Retina (tissue), 1 donor: ENCODE measurements at regions not wholly inside any gene's neighbourhood (a gene's known extent, or its start where the extent isn't known, plus 50 kb on each side); places are given as distances from the start of the nearest gene placed in this dataset.

Source experiments
- DNase-seq: peaks from one replicate; pipeline ENCODE4 v3.0.0-alpha.2; 2016

DNA sequence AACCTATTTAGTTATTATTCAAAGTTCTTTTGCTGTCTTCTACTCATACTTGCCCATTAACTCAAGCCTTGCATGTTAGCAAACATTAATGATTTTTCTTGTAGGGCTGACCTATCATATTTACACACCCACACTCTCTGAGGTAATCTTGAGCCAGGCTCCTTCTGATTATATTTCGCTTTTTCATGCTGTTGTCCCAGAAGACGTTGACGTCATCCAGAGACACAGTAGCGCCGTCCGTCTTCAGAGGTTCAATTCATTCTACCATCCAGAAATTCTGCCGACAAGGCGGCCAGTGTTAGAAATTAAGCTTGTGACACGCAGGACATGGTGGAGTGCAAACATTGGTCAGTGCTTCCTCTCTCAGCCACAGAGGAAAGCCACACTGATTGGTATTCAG, 584.7 kb downstream of the BMP2 start:
- no peak for DNase-seq

GRCh38 chr20:7355051-7355450, 585.2 kb downstream of the HAO1 start:
- no peak for DNase-seq

- DNase-seq, result no peak
Measured at GRCh38 chr20:7358670-7359069, 581.6 kb downstream of the HAO1 start.

- DNase-seq, result no peak
Measured at GRCh38 chr20:7359739-7360138, 580.5 kb downstream of the HAO1 start.

DNA sequence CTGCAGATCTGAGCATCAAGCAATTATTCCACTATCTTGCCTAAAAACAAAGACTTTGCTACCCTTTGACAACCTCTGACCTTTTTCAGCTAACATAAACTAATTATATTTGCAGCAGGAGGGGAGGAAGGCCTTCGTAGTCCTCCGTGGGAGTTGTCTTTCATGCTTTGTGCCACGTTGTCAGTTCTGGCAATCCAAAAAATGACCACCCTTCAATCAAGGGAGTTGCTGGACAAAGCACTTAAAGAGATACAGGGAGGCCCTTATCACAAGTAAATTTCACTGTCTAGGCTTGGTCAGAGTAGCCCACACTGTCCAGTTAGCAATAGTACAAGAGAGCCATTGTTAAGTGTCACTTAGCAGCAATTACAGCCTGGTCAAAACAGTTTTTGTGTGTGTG, 578.9 kb downstream of the HAO1 start:
- DNase-seq, result peak; percentile 79

- no peak for DNase-seq
Measured at GRCh38 chr20:7361931-7362330, 578.3 kb downstream of the HAO1 start.

- DNase-seq, result peak; percentile 6
Measured at GRCh38 chr20:7362601-7363000, 577.7 kb downstream of the HAO1 start.

DNA sequence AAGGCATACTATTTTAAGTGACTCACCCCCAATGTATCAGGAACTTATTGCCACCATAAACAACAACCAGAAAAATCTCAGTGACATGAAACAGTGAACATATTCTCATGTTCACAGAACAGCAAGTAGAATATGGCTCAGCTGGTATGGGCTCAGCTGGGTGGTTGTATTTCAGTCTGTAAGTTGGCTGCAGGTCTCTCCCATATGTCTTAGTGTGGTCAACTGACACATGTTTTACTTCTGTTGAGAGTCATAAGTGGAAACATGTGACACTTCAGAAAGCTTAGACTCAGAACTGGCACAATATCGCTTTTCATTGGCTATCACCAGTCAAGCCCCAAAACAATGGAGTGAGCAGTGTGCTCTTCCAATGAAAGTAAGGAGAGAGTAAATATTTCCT, 574.1 kb downstream of the HAO1 start:
- no peak for DNase-seq

GRCh38 chr20:7371518-7372163, 568.6 kb downstream of the HAO1 start:
- no peak for DNase-seq

DNA sequence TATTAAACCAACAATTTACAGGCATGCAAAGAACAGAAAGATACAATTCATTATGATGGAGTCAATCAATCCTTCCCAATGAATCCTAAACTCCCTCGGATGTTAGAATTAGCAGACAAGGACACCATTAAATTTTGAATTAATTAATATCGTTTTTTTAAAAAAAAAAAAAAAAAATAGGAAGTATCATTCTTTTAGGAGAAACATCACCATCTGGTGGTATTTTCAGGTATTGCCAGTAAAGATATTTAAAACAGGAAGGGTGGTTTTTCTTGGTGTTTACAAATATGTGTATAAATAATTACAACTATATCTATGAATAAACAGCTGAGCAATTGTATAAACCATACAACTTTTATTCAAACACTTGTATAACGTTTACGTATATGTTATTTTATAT, 564.4 kb downstream of the HAO1 start:
- no peak for DNase-seq

DNA sequence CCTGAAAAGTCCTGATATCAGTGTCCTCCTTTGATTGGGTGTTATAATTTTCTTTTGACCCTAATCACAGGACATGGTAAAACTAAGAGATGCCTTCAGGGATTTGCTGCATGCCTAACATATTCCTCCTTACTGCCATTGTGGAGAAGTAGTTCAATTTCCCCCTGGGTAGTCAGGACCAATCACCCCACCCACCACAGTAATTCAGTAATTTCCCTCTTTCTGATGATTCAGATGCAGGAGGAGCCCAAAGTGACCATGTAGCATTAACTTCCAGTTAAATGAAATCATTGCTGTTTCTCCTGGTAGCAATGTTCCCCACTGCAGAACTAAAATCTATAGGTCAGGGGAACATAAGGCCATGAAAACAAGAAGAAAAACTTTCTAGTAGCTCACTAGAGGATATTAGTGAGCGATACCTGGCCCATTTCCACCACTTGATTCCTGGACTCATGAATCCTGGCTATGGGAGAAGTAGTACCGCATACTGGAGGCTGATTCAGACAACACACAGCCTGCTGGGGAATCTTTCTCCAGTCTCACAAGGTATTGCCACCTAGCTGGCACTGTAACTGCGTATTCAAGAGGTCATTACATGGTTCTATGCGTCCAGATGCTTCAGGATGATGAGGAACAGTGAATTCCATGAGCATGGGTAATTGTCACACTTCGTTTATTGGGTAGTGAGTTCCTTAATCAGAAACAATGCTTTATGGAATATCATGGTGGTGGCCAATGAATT, 561.2 kb downstream of the HAO1 start:
- no peak for DNase-seq

DNA sequence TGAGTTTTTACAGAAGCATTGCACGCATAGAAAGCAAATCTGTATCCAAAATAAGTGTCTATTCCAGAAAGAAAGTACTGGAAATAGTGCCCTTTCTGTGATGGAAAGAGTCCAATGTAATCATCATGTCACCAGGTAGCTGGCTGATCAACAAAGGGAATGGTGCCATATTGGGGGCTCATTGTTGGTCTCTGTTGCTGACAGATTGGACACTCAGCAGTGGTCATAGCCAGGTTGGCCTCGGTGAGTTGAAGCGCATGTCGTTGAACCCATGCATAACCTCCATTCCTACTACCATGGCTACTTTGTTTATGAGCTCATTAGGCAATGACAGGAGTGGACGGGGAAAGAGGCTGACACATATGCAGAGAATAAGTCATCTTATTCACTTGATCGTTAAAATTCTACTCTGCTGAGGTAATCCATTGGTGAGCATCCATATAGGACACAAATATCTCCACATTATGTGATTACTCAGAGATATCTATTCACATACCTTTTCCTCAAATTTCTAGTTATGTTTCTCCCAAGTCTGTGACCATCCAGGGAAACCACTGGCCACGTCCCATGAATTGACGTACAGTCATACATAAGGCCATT, 560.5 kb downstream of the HAO1 start:
- DNase-seq, result no peak

DNA sequence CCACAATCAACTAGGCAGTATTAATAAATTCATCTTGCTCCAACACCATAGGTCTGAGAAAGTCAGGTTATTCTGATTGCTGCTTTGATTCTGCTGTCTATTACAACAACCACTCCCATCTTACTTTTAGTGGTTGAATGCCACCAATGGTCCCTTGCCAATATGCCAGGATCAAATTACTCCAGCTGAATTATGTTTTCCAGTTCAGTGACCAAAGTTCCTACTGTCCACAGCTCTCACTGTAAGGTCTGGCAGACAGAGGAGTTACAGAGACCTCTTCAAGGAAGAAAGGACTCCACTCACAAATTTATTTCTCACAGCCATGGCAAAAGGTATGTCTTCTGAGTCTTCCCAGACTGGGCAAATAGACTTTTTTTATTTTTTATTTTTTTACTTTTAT, 557.0 kb downstream of the HAO1 start:
- DNase-seq, result no peak

- no peak for DNase-seq
Measured at GRCh38 chr20:7387638-7388193, 552.5 kb downstream of the HAO1 start.

GRCh38 chr20:7389216-7389615, 551.0 kb downstream of the HAO1 start:
- no peak for DNase-seq

- peak; percentile 77 for DNase-seq
Measured at GRCh38 chr20:7392542-7393206, 547.6 kb downstream of the HAO1 start.

DNA sequence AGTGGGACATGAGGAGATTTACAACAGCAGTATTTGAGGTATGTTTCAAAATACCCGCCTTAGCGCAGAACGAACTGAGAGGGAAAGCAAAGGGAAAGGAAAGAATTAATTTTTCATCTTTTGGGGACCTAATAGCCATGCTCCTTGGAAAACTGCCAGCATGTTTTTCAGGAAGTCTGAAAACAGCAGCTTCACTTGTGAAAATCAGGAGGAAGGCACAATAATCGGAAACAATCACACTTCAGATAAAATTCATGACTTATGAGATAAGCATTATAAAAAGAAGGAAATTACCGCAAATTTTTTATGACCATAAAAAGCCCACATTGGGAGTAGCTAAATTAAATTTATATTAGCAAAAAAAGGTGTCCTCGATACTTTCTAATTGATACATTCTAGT, 541.1 kb downstream of the HAO1 start:
- DNase-seq, result no peak

- no peak for DNase-seq
Measured at GRCh38 chr20:7399575-7399974, 540.7 kb downstream of the HAO1 start.

GRCh38 chr20:7406671-7407070, 533.6 kb downstream of the HAO1 start:
- no peak for DNase-seq

GRCh38 chr20:7410150-7410549, 530.1 kb downstream of the HAO1 start:
- DNase-seq, result no peak

GRCh38 chr20:7411075-7411474, 529.2 kb downstream of the HAO1 start:
- DNase-seq, result no peak

DNA sequence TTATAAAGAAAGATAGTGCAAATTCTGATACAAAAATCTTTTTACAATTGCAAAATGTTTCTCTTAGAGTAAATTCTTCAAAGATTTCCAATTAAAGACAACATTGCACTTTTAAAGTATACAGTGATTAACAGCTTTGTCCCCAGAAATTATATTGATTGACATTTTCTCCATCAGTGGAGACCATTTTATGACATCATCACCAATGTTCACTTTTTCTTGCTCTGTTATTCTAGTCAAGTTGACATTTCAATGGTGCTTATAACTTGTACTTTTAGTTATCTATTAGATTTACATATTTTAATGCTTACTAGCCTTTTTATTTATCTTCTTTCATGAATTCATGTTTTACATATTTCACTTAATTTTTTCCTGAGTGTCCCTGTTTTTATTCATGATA, 524.8 kb downstream of the HAO1 start:
- DNase-seq, result no peak

DNA sequence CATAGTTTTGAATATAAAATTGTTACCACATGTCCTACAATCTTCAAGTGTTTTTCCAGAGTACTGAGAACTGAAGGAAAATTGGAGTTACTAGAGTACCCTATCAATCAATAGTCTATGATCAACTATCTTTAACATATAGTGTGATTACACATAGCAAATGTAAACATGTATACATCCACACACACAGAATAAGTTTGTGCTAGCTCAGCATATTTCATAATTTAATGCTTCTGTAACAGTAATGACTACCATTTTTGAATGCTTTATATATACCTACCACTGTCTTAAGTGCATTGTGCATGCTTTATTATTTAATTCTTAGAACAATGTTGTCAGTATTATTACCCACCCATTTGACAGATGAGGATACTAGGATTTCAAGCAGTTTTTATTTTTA, 523.9 kb downstream of the HAO1 start:
- no peak for DNase-seq

- DNase-seq, result no peak
Measured at GRCh38 chr20:7420345-7420744, 519.9 kb downstream of the HAO1 start.
